ENCODE measurements at regions not wholly inside any gene's neighbourhood (a gene's known extent, or its start where the extent isn't known, plus 50 kb on each side); places are given as distances from the start of the nearest gene placed in this dataset.

GRCh38 chr3:168394439-168394838 is 298.7 kb upstream of the GOLIM4 start:
- H3K36me3 ChIP-seq (ENCODE audit: low read depth), result no peaks in the 10 kb centered on the region
- no peaks in the 10 kb centered on the region for H3F3A ChIP-seq (ENCODE audit: insufficient read depth)
- H3K4me2 ChIP-seq (ENCODE audit: unreplicated experiment), result no peak overlapping the region
- in situ Hi-C loops (cut with MboI), result no loop called here
- no peaks in the 10 kb centered on the region for H3K4me1 ChIP-seq (ENCODE audit: insufficient read depth)
- no peaks in the 10 kb centered on the region for H3K79me2 ChIP-seq (ENCODE audit: insufficient read depth)
- 11 to 13% methylated on average over 2 of the region's 2 CpGs for WGBS, 2 experiments (ENCODE audit: low coverage in 1 of 2, low lambda C conversion rate in 2 of 2, missing lambda C conversion rate in 2 of 2)
- no peak for DNase-seq
- H3K27ac ChIP-seq, result no peak overlapping the region
- no peak overlapping the region for H3K4me3 ChIP-seq
- no peaks in the 10 kb centered on the region for H3K9me2 ChIP-seq (ENCODE audit: insufficient read depth)
- no peaks in the 10 kb centered on the region for H4K20me1 ChIP-seq (ENCODE audit: insufficient read depth)
- no peak overlapping the region for H3K9ac ChIP-seq
- H2AFZ ChIP-seq, result no peak overlapping the region
- TF ChIP-seq EZH2 (IDR thresholded peaks at IDR 0.05; ENCODE audit: insufficient read depth, poor library complexity, severe bottlenecking), result no peak
- no peak for TF ChIP-seq EZH2phosphoT487 (IDR thresholded peaks at IDR 0.05; ENCODE audit: insufficient read depth, low read depth)
- no peaks in the 10 kb centered on the region for H3K27me3 ChIP-seq (replicated peaks; ENCODE audit: insufficient read depth)
- no peaks in the 10 kb centered on the region for H3K9me3 ChIP-seq (ENCODE audit: low read depth)

DNA sequence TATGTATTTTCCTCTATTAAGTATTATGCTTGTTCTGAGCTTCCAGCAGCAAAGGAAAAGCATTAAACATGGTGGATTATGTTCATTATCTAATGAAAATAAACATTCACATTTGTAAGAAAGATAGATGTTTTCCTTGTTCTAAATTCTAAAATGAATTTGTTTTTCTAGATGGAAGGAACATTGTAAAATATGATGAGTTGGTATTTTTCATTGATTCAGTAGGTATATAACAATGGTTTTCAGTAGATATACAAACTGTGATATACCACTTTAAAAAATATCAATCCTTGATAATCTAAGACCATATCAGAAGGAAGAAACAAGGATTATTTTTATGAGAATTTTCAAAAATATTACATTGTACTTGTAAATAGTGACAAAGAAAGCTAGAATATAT is 290.6 kb upstream of the GOLIM4 start:
- no peak overlapping the region for H2AFZ ChIP-seq
- H3K9me2 ChIP-seq (ENCODE audit: insufficient read depth), result no peaks in the 10 kb centered on the region
- no peaks in the 10 kb centered on the region for H3F3A ChIP-seq (ENCODE audit: insufficient read depth)
- no peak overlapping the region for H3K27ac ChIP-seq
- in situ Hi-C loops (cut with MboI), result no loop called here
- DNase-seq, result no peak
- H3K4me3 ChIP-seq, result no peak overlapping the region
- H3K4me1 ChIP-seq (ENCODE audit: insufficient read depth), result no peaks in the 10 kb centered on the region
- no peaks in the 10 kb centered on the region for H4K20me1 ChIP-seq (ENCODE audit: insufficient read depth)
- H3K9me3 ChIP-seq (ENCODE audit: low read depth), result no peaks in the 10 kb centered on the region
- TF ChIP-seq EZH2phosphoT487 (IDR thresholded peaks at IDR 0.05; ENCODE audit: insufficient read depth, low read depth), result no peak
- TF ChIP-seq EZH2 (IDR thresholded peaks at IDR 0.05; ENCODE audit: insufficient read depth, poor library complexity, severe bottlenecking), result no peak
- no peak overlapping the region for H3K4me2 ChIP-seq (ENCODE audit: unreplicated experiment)
- H3K27me3 ChIP-seq (replicated peaks; ENCODE audit: insufficient read depth), result no peaks in the 10 kb centered on the region
- no peak overlapping the region for H3K9ac ChIP-seq
- H3K36me3 ChIP-seq (ENCODE audit: low read depth), result no peaks in the 10 kb centered on the region
- H3K79me2 ChIP-seq (ENCODE audit: insufficient read depth), result no peaks in the 10 kb centered on the region

DNA sequence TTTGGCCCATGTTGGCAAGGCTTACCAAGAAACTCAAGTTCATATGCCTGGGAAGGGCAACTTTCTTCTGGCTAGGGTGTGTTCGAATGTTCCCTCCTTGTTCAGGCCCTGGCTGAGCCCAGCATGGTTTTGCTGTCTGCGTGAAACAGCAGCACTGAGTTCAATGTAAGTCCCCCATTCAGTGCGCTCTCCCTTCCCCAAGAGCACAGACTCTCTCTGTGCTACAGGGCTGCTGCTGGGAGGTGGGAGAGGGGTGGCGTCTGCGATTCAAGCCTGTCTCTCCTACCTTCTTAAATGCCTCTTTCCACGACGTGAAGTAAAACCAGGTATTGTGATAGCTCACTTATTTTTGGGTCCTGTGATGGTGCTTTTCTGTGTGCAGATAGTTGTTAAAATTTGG is 289.3 kb upstream of the GOLIM4 start:
- Histone ChIP-seq H3K9ac (no peak overlapping the region), H3K27me3 (replicated peaks; ENCODE audit: insufficient read depth) (no peaks in the 10 kb centered on the region), H3K36me3 (ENCODE audit: low read depth) (no peaks in the 10 kb centered on the region), H3K4me3 (no peak overlapping the region), H3K27ac (no peak overlapping the region), H3K4me2 (ENCODE audit: unreplicated experiment) (no peak overlapping the region), H3K79me2 (ENCODE audit: insufficient read depth) (no peaks in the 10 kb centered on the region), H3K9me3 (ENCODE audit: low read depth) (no peaks in the 10 kb centered on the region), H3K4me1 (ENCODE audit: insufficient read depth) (no peaks in the 10 kb centered on the region), H3K9me2 (ENCODE audit: insufficient read depth) (no peaks in the 10 kb centered on the region), H4K20me1 (ENCODE audit: insufficient read depth) (no peaks in the 10 kb centered on the region), H3F3A (ENCODE audit: insufficient read depth) (no peaks in the 10 kb centered on the region), H2AFZ (no peak overlapping the region)
- DNase-seq, result no peak
- TF ChIP-seq EZH2 (IDR thresholded peaks at IDR 0.05; ENCODE audit: insufficient read depth, poor library complexity, severe bottlenecking) (no peak), EZH2phosphoT487 (IDR thresholded peaks at IDR 0.05; ENCODE audit: insufficient read depth, low read depth) (no peak)
- in situ Hi-C loops (cut with MboI), result no loop called here
- 26 to 29% methylated on average over 7 of the region's 7 CpGs for WGBS, 2 experiments (ENCODE audit: low coverage in 1 of 2, low lambda C conversion rate in 2 of 2, missing lambda C conversion rate in 2 of 2)

DNA sequence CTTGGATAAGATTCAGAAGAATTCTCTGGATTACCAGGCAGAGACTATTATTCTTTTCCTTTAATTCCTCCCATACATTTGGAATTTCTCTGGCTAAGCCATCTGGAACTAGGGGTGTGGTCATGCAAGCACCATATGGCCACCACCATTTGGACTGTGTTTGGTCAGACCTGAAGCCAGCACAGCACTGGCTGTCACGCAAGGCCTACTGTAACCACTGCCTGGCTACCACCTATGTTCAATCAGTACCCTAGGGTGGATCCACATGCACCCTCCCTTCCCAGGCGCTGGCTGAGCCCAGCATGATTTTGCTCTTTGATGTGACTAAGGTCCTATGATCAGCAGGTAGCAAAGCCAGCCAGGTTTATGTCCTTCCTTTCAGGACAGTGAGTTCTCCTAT is 287.8 kb upstream of the GOLIM4 start:
- WGBS, 2 experiments (ENCODE audit: low coverage in 1 of 2, low lambda C conversion rate in 2 of 2, missing lambda C conversion rate in 2 of 2), result 8 to 15% methylated on average over 2 of the region's 2 CpGs
- no peak overlapping the region for H3K27ac ChIP-seq
- H3K9me2 ChIP-seq (ENCODE audit: insufficient read depth), result no peaks in the 10 kb centered on the region
- TF ChIP-seq EZH2 (IDR thresholded peaks at IDR 0.05; ENCODE audit: insufficient read depth, poor library complexity, severe bottlenecking), result no peak
- no peak for TF ChIP-seq EZH2phosphoT487 (IDR thresholded peaks at IDR 0.05; ENCODE audit: insufficient read depth, low read depth)
- no peaks in the 10 kb centered on the region for H3K79me2 ChIP-seq (ENCODE audit: insufficient read depth)
- H3K4me3 ChIP-seq, result no peak overlapping the region
- no peaks in the 10 kb centered on the region for H3K9me3 ChIP-seq (ENCODE audit: low read depth)
- H4K20me1 ChIP-seq (ENCODE audit: insufficient read depth), result no peaks in the 10 kb centered on the region
- no peaks in the 10 kb centered on the region for H3K4me1 ChIP-seq (ENCODE audit: insufficient read depth)
- in situ Hi-C loops (cut with MboI), result no loop called here
- H3F3A ChIP-seq (ENCODE audit: insufficient read depth), result no peaks in the 10 kb centered on the region
- H3K27me3 ChIP-seq (replicated peaks; ENCODE audit: insufficient read depth), result no peaks in the 10 kb centered on the region
- no peak for DNase-seq
- H2AFZ ChIP-seq, result no peak overlapping the region
- H3K9ac ChIP-seq, result no peak overlapping the region
- no peak overlapping the region for H3K4me2 ChIP-seq (ENCODE audit: unreplicated experiment)
- H3K36me3 ChIP-seq (ENCODE audit: low read depth), result no peaks in the 10 kb centered on the region

DNA sequence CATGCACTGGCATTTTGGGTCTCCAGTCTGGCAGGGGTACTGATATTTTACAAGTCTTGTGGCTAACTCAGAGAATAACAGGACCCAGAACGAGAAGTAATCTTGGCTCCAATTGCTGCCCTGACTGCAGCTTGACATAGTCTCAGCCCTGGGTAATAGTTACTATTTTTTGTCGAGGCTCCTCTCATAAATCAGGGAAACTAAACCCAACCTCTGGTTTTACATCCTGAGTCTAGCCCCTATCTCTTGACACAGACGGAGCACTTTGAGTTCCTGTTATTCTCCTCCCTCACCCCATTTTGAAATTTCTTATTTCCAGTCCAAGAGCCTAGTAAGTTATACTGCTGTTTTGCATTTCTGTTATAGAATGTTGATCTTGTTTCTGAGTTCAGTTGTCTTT is 276.1 kb upstream of the GOLIM4 start:
- no peak for DNase-seq
- WGBS, 2 experiments (ENCODE audit: low coverage in 1 of 2, low lambda C conversion rate in 2 of 2, missing lambda C conversion rate in 2 of 2), result 11 to 19% methylated on average over 3 of the region's 3 CpGs
- Histone ChIP-seq H3K9me3 (ENCODE audit: low read depth) (no peaks in the 10 kb centered on the region), H3K27ac (no peak overlapping the region), H3K27me3 (replicated peaks; ENCODE audit: insufficient read depth) (0 out of 2 replicates have a peak, but pooled peaks cover 4% of the 10 kb centered on the region), H2AFZ (no peak overlapping the region), H3K4me1 (ENCODE audit: insufficient read depth) (no peaks in the 10 kb centered on the region), H3K36me3 (ENCODE audit: low read depth) (no peaks in the 10 kb centered on the region), H3K4me2 (ENCODE audit: unreplicated experiment) (no peak overlapping the region), H4K20me1 (ENCODE audit: insufficient read depth) (no peaks in the 10 kb centered on the region), H3K9ac (no peak overlapping the region), H3K79me2 (ENCODE audit: insufficient read depth) (no peaks in the 10 kb centered on the region), H3K4me3 (no peak overlapping the region), H3K9me2 (ENCODE audit: insufficient read depth) (no peaks in the 10 kb centered on the region), H3F3A (ENCODE audit: insufficient read depth) (no peaks in the 10 kb centered on the region)
- in situ Hi-C loops (cut with MboI), result no loop called here
- TF ChIP-seq EZH2 (IDR thresholded peaks at IDR 0.05; ENCODE audit: insufficient read depth, poor library complexity, severe bottlenecking), result no peak
- TF ChIP-seq EZH2phosphoT487 (IDR thresholded peaks at IDR 0.05; ENCODE audit: insufficient read depth, low read depth), result no peak

All from GM23248 (cell line).